ENCODE measurements at regions not wholly inside any gene's neighbourhood (a gene's known extent, or its start where the extent isn't known, plus 50 kb on each side); places are given as distances from the start of the nearest gene placed in this dataset.

DNA sequence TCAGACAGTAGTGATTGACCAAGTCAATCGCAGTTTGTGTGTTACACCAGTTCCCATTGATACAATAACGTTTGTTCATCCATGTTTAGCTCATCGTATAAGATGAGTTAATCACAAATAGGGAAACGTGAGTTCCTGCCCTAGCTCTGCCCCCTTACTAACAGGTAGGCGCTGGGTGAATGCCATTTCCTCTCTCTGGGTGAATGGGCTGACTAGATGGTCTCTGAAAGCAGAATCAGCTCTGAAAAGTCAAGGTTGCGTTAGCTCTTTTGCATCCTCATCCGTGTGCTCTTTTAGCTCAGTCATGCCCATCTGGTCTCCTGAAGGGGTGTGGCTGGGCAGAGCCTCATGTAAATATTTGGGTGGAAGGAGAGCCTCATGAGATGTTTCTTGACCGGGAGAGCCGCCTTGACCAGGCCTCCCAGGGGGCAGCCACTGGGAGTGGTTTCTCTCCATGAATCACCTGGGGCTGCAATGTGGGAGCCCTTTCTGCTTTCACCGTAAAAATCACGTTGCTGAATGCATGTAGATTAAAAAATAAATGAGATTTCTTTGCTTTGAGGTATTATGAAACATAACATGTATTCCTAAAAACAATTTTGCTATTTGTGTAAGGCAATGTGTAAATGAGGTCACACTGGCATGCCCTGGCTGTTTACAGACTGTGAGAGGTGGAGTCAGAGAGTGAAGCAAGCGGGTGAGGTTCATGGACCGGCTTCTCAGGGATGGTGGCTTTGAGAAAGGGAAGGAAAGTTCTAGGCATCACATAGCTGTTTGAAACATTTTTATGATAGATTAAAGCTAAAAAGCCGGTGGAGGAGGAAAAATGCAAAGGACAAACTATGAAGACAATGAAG is 108.4 kb upstream of the RASGRP1 start:
- ATAC-seq, result peak; percentile 45

DNA sequence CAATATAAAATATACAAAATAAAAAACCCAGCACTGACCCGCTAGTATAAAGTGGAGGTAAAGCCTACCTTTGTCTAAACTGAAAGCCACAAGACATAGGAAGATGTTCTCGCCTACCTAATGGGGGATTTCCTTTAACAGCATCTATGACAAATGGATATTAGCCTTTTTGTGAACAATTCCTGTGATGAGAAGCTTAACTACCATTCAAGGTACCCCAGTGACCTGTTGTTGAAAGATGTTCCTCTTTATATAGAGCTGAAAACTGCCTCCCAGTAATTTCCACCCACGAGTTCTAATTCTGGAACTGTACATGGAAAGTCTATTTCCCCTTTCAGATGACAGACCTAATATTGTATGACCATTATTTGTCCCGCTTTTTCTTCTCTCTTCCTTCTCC is 109.8 kb upstream of the RASGRP1 start:
- ATAC-seq, result no peak

DNA sequence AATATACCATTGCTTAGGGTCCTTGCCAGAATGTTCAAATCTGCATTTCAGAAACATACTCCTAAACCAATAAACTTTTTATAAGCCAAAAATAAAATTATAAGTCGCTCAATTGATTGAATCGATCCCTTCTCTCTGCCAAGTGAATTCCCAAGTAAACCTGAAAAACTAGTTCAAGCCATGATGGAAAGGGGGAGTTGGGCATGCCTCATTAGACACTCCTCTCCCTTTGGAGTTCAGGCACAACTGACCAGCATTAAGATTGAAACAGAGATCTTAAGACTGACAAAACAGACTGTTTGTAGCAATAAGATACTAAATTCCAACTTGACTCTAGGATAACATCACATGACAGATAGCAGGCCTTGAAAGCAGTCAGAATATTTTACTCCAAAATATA is 113.7 kb upstream of the RASGRP1 start:
- no peak for ATAC-seq

DNA sequence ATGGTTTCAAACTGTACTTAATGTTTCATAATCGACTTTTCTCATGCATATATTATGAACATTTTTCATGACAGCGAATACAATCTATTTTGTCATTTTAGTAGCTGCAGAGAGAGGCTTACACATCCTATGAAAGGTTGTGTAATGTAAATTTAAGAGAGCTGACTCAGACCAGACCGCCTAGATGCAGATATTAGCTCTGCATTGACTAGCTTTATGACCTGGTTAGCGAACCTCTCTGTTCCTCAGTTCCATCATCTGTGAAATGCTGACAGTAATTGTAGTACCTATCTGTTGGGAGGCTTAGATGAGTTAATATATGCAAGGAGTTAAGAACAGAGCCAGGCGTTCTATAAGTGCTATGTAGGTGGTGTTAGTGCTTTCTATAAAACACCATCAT is 116.2 kb upstream of the RASGRP1 start:
- ATAC-seq, result no peak

DNA sequence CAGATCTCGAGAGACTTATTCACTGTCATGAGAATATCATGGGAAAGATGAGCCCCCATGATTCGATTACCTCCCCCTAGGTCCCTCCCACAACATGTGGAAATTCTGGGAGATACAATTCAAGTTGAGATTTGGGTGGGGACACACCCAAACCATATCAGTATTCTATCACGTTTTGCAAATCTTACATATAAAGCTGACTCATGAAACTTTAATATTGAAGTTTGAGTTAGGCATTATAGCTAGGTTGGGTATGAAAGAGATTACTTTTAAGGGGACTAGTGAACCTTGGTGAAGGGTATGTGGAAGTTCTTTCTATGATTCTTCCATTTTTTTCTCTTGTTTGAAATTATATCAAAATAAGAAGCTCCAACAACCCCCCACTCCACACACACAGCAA is 117.7 kb upstream of the RASGRP1 start:
- no peak for ATAC-seq

DNA sequence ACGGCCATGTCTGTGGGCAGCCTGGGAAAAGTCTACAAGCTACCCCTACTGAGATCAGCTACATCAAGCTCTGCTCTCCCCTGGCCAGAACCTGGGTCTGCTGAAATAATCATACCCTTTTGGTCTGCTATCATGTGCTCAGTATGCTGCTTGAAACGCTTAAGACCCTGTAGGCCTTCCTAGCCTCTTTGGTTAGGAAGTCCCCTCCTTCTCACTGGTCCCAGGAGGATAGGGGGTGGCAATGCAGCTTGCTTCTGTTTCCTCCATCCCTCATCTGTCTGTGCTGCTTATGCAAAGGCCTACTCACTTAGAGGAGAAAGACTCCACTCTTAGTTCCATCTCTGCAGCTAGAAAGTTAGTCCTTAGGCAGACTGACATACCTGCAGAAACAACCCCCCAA is 118.2 kb upstream of the RASGRP1 start:
- ATAC-seq, result no peak

DNA sequence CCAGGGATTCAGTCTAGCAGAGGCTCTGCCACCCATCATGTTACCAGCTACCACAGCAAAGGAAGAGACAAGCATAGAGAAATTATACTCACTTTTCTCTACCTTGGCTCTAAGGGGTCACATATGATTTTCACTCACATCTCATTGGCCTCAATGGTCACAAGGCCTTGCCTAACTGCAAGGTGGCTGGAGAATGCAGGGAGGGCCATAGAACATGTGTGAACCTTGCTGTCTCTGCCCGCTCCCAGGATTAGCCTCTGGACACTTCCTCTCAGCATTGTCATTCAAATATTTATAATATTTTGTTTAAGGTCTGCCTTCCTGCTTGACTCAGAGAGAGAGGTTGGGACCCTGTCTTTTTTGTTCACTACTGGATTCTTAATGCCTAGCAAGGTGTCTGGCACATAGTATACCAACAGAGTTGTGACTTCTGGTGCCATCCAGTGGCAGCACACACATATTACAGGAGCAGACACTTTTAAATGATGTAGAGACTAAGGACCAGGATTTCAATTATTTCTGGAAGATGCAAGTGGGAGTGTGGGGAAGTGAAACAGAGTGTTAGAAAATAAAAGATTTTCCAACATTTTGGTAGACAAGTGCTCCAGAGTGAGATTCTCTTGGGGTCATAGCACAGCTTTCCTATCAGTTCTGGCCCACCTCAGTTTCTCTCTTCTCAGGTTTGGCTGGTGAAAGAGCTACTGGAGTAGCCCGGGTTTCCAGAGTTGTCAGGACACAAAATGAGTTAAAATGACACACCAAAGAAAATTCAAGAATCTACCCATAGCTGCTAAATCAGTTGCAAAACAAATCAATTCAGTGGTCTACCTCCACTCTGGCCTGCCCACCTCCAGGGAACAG is 119.0 kb upstream of the RASGRP1 start:
- ATAC-seq, result peak; percentile 87

DNA sequence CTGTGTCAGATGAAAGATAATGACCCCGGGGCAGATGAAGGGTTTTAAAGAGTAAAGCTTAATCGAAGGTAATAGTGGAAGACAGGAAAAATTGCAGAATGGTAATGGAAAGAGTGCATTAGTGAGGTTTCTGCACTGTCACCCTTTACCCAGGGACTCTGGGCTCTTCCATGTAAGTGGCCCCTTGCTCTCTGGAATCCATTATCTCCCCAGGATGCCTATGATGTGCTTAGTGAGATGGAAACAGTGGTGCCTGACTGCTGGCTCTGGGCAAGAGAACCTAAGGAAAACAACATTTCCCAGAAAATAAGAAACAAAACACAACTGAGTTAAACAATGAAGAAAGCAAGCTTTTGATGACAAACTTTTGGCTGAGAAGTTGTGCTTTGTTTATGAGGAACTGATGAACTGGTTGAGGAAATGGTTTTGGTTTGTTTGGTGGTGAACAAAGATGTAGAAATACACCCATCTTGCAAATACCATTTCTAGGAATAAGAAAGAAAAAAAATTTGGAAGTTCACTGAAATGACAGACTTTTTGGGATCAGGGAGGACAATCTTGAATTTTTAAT is 119.9 kb upstream of the RASGRP1 start:
- no peak for ATAC-seq

DNA sequence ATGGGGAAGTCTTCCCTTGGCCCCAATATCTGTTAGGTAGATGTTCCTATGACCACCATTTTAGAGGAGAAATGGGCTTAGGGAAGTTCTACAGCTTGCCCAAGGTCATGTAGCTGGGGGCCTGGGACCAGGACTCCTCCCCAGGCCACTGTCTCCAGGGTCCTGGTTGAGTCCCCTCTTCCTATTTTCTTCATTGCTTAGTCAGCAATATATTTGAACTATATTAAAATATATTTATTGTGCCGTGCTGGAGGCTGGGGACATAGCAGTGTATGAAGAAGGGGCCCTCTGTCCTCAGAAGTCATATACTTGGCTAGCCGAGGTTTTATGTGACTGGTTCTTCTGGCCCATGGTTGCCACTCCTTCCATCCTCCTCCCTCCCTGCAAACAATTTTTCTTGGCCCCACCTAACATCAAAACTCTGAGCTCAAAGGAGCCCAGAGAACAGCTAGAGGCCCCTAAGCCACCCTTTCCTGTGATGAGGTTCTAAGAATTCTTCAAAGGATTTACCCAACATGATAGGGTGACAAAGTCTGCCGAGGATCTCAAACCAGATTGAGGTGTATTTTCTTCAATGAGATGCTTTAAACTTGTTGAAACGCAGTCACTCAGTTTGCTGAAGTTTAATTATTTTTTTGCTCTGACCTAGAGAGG is 121.2 kb upstream of the RASGRP1 start:
- no peak for ATAC-seq

DNA sequence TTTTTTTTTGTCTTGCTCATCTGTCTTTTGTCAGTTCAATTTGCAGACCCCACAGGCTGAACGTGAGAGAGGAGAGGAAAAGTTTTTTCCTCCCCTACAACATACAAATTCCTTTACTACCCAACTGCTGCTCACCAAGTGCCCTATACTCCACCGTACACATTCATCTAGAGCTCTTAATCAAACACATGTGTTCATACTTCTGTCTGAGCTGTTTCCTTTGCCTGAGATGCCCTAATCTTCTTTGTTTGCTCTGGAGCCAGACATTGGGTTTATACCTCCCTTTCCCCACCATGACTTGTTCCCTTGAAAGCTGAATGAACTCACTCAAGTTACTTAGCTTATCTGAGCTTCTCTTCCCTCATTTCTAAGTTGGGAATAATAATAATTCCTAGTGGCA is 122.7 kb upstream of the RASGRP1 start:
- no peak for ATAC-seq

DNA sequence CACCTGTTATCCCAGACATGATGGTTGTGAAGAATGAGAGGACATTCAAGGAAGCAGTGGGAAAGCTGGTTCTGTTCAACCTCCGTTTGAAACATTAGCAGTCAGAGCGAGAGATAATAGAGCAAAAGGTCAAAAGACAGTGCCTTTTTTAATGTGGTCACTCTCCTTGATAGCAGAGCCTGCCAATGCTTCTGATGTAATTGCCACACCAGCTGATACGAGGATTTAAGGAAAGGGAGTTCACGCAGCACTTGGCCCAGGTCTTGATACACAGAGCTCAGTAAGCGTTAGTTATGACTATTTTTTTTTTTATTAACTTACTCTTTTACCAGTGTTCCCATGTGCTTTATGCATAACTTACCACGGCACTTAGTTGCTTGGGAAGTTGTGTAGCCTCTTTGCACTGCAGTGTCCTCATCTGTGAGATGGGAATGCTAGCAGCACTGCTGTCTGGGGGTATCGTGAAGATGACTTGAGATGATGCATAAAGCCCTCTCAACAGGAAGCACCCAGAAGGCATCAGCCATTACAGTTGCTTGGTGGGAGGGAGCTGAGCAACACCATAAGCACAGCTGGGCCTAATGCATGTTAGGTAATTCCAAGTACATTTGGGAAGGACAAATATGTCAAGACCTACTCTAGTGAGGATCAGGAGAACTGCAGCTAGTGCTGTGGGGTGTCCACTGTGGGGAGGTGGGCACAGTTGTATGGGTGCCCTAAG is 123.3 kb upstream of the RASGRP1 start:
- no peak for ATAC-seq

DNA sequence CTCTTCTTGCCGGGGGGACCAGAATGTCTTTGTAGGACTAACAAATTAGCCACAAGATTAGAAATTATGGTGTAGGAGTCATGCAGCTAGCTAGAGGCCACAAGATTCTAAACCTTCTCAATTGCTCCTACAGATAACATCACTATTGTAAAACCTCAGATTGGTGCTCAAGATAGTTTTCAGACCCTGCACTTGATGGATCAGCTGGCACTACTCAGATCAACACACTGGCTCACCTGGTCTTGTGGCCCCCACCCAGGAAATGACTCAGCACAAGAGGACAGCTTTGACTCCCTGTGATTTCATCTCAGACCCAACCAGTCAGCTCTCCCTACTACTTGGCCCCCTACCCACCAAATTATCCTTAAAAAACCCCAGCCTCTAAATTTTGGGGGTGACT is 124.1 kb upstream of the RASGRP1 start:
- ATAC-seq, result no peak

DNA sequence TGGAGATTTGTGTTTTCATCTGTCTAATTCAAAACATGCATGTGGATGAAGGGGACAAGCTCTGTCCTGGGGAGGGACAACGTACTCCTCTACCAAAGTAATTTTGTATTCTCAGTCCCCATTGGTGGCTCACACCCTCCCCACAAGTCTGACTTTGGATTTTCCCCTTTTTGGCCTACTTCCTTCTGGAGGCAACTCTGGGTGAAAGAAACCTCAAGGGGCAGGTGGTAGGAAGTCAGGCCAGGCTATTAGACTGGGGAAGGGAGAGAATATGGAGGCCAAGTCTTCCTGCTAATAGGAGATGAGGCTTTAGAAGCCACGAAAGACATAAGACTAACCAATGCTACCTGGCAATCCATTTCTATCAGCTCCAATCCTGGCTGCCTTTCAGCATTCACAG is 124.9 kb upstream of the RASGRP1 start:
- ATAC-seq, result no peak

DNA sequence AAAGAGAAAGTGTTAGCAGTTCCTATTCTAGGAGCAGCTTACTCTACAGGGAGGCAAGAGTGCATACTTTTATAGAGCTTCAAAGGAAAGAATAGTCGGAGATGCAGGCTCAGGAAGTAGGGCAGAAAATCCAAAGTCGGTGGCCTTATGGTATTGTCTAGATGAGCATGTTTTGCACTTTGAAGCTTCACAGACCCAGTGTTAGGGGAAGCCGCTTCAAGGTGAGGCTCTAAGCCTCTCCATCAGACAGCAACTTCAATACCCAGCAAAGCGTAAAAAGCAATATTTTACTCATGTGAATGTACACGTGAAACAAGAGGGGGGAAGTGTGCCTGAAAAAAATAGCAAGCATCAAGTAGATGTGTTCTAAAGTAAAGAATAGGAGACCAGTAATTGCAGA is 125.6 kb upstream of the RASGRP1 start:
- ATAC-seq, result no peak

DNA sequence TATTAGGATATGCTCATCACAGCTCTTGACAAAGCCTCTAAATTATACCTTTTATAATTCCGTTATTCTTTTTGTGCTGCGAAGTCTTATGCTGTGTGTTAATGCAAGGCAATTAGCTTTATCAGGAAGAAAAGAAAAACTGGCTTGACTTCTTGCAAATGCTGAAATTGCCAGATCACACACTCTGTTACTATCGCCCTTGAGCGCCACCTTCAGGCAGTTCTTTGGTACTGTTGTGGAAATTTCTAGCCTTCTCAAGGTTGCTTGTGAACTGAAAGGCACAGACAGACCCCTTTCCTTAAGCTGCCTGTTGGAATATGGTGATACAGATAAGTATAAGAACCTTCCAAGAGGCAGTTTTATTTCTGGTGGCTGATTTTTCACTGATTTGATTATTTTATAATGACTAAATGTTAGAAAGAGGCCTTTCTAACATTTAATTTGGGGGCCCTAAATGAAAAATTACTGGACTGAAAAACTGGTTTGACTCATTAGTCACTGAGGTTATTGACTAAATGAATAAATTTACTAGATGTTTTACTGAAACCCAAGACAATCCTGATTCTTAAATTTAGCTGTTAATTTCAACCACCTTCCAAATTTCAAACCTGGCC is 126.2 kb upstream of the RASGRP1 start:
- peak; percentile 58 for ATAC-seq

DNA sequence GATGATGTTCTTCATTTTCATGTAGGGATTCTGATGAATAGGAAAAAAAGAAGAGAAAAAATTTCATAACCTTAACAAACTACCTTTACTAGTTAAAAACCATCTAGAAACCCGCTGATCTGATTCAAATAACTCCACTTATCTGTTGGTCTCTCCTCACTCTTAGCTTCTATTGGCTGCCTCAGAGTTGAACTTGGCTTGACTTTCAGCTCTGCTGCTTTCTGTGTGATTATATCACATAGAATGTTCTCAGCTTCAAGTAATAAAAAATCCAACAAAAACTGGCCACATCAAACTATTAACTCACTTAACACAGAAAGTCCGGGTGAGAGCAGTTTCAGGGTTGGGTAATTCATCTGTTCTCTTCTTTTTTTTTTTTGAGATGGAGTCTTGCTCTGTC is 126.8 kb upstream of the RASGRP1 start:
- ATAC-seq, result no peak

DNA sequence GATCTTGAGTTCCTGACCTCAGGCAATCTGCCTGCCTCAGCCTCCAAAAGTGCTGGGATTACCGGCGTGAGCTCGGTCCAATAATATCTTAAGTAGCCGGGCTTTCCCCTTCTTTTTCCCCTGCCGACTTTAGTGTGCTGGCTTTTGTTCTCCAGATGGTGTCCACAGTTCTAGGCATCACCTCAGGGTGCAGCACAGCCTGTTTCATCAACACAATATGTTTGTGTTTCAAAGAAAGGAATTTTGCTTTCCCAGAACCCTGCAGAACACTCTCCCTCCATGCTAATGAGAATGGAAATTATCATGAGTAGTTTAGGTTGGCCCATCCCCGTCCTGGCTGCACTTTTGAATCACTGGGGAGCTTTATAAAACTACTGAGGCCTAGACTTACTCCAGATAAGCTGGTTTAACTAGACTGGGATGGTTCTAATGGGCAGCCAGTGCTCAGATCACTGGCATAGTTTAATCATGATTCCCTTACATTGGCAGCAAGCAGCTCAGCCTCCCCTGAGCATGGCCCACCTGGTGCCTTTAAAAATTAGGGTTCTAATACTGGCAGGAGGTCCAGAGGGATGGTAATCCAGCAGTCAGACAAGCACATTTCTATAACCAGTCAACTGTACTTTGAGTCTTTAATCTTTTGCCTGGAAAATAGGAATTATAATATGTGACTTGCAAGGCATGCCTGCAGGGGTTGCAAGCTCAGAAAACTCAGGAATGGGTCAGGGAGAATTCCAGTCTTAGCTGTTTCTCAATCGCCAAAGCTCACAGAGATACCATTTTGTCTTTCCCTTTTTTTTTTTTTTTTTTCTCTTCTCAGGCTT is 127.6 kb upstream of the RASGRP1 start:
- ATAC-seq, result peak; percentile 90

DNA sequence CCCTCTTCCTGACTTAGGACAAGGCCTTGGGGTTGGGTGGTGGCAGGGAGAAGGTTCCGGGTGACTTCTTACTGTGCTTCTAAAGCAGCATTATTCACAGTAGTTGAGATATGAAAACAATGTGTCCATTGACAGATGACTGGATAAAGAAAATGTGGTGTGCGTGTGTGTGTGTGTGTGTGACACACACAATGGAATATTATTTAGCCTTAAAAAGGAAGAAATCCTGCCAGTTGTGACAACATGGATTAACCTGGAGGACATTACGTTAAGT is 128.1 kb upstream of the RASGRP1 start:
- peak; percentile 61 for ATAC-seq

DNA sequence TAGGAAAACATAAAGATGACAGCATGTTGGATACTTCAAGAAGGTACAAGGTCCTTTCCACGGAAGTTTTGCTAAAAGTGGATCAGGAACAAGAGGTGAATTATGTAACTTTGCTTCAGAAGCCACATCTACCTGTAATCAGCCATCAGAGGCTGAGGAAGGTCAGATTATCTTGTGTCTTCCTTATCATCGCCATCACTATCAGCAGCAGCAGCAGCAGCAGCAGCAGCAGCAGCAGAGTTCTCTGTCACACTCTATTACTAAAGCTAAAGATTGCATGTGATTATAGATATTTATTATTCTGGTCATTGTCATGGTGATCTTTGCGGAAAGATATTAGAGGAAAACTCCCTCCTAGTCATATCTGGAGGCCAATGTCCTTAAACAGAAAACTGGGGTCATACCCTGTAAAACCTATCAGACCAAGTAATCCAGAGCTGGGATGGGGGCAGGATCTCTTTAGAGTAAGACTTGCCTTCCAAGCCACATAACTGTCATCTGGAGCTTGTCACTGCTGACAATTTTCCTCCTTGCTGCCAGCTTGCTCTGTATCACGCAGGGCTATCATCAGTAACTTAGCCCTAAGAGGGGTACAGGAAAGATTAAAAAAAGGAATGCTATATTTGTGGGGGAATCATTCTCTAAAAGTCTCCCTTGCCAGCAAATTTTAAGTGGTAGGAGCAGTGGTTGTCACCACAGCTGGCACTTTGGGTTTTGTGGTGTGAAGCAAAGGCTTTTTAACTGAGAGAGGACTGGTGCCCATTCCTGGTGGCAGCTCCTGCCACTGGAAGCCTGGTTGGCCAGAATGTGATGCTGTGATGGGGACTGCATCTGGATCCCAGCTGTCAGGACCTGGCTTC is 130.9 kb upstream of the RASGRP1 start:
- no peak for ATAC-seq

DNA sequence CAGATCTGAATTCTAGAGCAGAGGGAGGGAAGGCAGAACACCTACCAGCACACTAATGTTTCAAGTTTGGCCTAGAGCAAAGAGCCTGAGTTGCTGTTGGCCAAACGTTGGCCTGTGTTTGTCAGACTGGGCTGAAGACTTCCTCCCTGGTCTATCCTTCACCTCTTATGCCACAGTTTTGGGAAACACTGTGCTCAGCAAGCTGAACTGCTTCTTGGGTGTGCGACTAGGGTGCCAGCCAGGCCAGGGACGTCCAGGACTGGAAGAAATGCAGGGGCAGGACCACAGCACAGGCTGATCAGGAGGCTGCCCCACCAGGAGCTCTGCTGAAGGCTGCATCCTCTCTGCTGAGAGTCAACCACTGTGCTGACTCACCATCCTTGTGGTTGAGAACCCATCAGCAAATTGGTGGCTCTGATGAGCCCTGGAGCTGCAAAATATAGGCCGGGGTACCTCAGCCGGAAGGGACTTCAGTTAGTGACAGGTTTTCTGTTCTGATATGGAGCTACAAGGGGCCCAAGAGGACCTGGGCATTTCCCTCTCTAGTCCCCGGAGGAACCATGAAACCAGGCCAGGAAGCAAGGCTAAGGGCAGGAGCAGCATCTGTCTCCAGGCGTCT is 131.6 kb upstream of the RASGRP1 start:
- no peak for ATAC-seq
